Astrocyte of the cerebellum (primary cell): ENCODE measurements at regions not wholly inside any gene's neighbourhood (a gene's known extent, or its start where the extent isn't known, plus 50 kb on each side); places are given as distances from the start of the nearest gene placed in this dataset.

Experiments used
- DNase-seq: peaks from one replicate; pipeline ENCODE4 v3.0.0-alpha.2; 2011; ENCODE audit warnings: low read depth
- H3K4me3 ChIP-seq: 2 replicates; pipeline ENCODE4 v1.5.1; 2011; ENCODE audit warnings: mild to moderate bottlenecking, low read depth, low read length, moderate library complexity
- in situ Hi-C: cut with HindIII; loops from 2 replicates; pipeline ENCODE4 v1.10.0; 2017; ENCODE audit warnings: low sequenced_read_pairs
- TF ChIP-seq, protein P1 (sequence below): IDR thresholded peaks from 2 replicates; pipeline ENCODE4 v1.5.1; 2012; ENCODE audit warnings: low read length, low read depth, moderate library complexity, mild to moderate bottlenecking; ENCODE audit errors: missing control alignments

DNA sequence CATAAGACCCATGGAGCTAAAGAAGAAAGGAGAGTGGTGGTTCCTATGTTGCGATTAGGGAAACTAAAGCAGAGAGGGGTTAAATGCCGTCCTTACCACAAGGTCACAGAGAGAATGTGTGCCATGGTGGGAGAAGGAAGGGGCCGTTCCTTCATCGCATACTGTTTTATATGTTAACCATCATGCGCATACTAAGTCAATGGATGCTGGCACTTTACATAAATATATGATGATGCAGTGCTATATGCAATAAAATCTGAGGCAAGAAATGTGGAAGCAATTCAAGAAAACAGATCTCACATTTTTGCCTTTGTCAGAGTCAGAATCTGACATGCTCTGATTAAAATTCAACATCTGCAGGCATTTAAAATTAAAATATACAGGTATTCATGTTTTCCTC, 168.1 kb downstream of the BMP4 start:
- H3K4me3 ChIP-seq = no peak overlapping the region
- in situ Hi-C loops = no loop called here
- DNase-seq = no peak
- TF ChIP-seq, protein P1, sequence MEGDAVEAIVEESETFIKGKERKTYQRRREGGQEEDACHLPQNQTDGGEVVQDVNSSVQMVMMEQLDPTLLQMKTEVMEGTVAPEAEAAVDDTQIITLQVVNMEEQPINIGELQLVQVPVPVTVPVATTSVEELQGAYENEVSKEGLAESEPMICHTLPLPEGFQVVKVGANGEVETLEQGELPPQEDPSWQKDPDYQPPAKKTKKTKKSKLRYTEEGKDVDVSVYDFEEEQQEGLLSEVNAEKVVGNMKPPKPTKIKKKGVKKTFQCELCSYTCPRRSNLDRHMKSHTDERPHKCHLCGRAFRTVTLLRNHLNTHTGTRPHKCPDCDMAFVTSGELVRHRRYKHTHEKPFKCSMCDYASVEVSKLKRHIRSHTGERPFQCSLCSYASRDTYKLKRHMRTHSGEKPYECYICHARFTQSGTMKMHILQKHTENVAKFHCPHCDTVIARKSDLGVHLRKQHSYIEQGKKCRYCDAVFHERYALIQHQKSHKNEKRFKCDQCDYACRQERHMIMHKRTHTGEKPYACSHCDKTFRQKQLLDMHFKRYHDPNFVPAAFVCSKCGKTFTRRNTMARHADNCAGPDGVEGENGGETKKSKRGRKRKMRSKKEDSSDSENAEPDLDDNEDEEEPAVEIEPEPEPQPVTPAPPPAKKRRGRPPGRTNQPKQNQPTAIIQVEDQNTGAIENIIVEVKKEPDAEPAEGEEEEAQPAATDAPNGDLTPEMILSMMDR = no peak

DNA sequence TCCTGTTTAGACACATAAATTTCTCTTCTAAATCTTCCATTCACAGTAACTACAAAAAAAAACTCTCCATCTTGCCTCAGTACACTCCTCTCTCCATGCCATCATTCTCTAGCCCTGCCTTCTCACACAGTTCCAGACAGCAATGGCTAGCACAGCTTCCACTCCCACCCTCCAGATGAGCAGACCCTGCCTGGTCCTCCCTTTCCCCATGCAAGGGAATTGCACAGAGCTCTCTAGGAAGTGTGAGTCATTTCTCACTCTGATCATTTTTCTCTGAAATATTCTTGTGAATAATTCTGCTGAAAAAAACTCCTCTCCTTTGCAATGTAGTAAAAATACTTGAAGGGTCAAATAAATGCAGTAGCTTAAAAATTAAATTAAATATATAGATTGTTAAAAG, 170.6 kb downstream of the BMP4 start:
- no peak overlapping the region for H3K4me3 ChIP-seq
- no peak for DNase-seq
- in situ Hi-C loops = no loop called here
- TF ChIP-seq, protein P1 = no peak

DNA sequence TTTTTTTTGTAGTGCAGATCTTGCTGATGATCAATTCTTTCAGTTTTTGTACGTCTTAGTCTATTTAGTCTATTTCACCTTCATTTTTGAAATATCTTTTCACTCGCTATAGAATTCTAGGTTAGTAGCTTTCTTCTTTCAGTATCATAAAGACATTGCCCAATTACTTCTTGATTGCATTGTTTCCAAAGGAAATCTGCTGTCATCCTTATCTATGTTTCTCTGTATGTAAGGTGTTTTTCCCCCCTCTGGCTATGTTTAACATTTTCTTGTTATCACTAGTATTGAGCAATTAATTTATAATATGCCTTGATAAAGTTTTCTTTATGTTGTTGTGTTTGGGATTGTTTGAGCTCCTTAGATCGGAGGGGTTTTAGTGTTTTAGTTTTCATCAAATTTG, 171.9 kb downstream of the BMP4 start:
- no peak for DNase-seq
- no peak overlapping the region for H3K4me3 ChIP-seq
- in situ Hi-C loops = no loop called here
- TF ChIP-seq, protein P1 = no peak

DNA sequence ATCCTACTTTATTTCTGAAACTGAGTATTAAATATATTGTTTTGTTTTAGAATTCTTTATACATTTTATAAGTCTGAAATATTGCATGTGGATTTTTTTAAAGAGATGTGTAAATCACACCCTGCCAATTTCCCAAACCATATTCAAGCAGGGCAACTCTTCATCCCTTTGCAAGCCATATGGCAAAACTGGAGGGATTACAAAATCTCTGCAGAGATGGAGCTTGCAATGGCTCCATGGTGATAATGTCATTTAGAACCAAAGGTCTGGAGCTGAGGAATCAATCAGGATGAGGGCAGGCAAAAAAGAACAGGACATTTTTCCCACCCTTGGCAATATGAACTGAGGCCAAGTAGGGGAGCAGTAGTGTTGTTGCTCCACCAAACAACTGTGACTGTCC, 173.4 kb downstream of the BMP4 start:
- H3K4me3 ChIP-seq = no peak overlapping the region
- no peak for DNase-seq
- in situ Hi-C loops = no loop called here
- TF ChIP-seq, protein P1 = no peak

DNA sequence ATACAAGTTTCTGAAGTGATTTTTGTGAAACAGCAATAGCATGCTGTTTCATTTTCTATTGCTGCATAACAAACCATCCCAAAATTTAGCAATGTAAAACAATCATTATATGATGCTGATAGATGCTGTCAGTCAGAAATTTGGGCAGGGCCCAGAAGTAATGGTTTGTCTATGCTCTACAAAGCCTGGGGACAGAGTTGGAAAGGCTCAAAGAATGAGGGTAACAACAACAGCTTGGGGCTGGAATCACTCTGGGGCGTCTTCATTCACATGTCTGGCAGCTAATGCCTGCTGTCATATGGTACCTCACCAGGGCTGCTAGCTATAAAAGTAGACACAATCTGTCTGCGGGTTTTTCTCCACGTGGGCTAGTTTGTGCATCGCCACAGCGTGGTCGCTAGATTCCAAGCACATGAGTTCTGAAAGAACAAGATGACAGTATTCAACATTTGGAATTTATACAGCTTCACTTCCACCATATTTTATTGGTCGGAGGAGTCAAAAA, 176.5 kb downstream of the BMP4 start:
- no peak for DNase-seq
- in situ Hi-C loops = no loop called here
- TF ChIP-seq, protein P1 = no peak
- H3K4me3 ChIP-seq = no peak overlapping the region

DNA sequence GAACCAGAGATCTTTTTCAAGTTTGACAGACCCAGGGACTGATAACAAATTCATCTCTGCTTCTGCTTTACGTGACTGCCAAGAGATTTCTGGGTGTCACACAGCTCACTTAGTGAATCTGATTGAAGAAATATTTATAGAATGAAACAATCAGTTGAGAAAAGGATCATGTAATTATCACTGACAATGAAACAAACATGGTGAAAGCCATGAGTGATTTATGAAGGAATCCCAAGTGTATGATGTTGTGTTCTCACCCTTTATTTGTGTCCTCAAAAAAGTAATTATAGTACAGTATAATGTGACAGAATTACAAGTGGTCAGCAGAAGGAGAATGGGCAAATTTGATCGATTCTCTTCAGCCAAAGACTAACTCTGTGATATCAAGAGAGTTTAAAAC, 177.3 kb downstream of the BMP4 start:
- in situ Hi-C loops = no loop called here
- no peak for DNase-seq
- TF ChIP-seq, protein P1 = no peak
- no peak overlapping the region for H3K4me3 ChIP-seq

DNA sequence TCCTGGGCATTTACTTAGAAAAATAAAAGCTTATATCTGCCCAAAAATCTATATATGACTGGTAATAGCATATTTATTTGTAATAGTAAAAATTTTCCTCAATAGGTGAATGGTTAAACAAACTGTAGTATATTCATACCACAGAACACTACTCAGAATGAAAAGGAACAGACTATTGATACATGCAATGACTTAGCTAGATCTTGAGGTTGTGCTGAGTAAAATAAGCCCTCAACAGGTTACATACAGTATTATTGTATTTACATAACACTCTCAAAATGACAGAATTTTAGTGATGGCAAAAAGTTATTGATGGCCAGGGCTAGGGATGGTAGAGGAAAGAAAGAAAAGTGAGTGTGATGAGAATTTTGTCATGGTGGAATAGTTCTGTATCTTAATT, 178.4 kb downstream of the BMP4 start:
- no peak overlapping the region for H3K4me3 ChIP-seq
- DNase-seq = no peak
- TF ChIP-seq, protein P1 = no peak
- in situ Hi-C loops = no loop called here
